Nephron progenitor cell (in vitro differentiated cells): ENCODE measurements at regions not wholly inside any gene's neighbourhood (a gene's known extent, or its start where the extent isn't known, plus 50 kb on each side); places are given as distances from the start of the nearest gene placed in this dataset.

Source experiments
- DNase-seq: peaks from one replicate; pipeline ENCODE4 v3.0.0; 2021
- H3K27ac Mint-ChIP-seq: 2 replicates; pipeline ENCODE4 v1.8.0; 2021; ENCODE audit warnings: mild to moderate bottlenecking, moderate library complexity, mixed read lengths
- H3K27me3 Mint-ChIP-seq: 2 replicates; pipeline ENCODE4 v1.8.0; 2021; ENCODE audit warnings: mild to moderate bottlenecking, low read depth, mixed read lengths; ENCODE audit not compliant: poor library complexity
- H3K36me3 Mint-ChIP-seq: 2 replicates; pipeline ENCODE4 v1.8.0; 2021; ENCODE audit warnings: low read depth, mixed read lengths
- H3K4me1 Mint-ChIP-seq: 2 replicates; pipeline ENCODE4 v1.8.0; 2021; ENCODE audit warnings: mixed read lengths
- H3K4me3 Mint-ChIP-seq: 2 replicates; pipeline ENCODE4 v1.8.0; 2021; ENCODE audit warnings: mild to moderate bottlenecking, moderate library complexity, mixed read lengths
- H3K9me3 Mint-ChIP-seq: 2 replicates; pipeline ENCODE4 v1.8.0; 2021; ENCODE audit warnings: mild to moderate bottlenecking, moderate library complexity, mixed read lengths
- TF ChIP-seq, protein P1 (sequence below): fragments of 200-600 bp; sonication (generic); IDR thresholded peaks from 2 replicates; pipeline ENCODE4 v1.5.0; 2021; ENCODE audit warnings: antibody characterized with exemption

DNA sequence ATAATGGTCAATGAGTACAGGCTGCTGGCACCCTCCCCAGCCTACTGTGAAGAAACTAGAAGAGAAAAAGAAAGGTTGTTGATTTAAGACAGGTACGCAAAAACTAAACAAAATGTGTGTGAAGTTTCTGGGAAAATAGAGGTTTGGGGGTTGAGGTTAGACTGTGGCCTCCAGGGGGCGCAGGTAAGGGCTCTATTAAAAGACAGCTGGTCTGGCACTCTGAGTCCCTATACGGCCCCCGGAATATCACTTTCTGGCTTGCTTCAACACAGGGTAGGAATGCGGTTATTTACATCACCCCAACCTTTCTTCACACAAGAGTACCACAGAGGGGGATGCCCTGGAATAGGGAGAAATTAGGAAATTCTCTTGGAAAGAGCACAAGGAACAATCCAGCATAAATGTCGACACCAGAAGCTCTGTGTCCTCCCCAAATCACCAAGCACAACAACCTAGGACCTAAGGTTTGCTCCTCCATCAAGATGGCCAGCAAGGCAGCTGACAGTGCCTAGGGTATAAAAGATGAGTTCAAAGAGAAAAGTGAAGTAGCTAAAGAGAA, 480.8 kb upstream of the KLHL29 start:
- Mint-ChIP-seq H3K4me3 (no peak overlapping the region), H3K9me3 (no peaks in the 10 kb centered on the region)
- DNase-seq: peak; percentile 72

DNA sequence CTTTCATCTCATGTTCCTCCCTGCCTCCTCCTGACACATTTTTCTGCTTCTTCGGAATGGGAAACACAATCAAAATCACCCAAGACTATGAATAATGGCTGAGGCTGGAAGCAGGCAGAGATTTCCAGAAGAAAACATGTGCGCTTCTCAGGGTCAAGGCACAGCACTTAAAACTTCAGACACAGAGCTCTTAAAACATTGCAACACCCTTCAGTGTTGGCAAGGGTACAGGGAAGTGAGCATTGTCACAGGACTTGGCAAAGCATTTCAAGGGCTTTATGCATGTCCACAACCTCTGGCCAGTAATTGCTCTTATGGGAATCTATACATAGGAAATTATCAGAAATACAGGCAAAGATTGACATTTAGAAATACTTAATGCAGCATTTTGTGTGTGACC, 477.6 kb upstream of the KLHL29 start:
- Mint-ChIP-seq H3K27me3 (peaks cover 4% of the 10 kb centered on the region), H3K27ac (no peak overlapping the region), H3K4me1 (no peaks in the 10 kb centered on the region), H3K4me3 (no peak overlapping the region), H3K9me3 (no peaks in the 10 kb centered on the region), H3K36me3 (no peaks in the 10 kb centered on the region)
- no peak for DNase-seq
- TF ChIP-seq, protein P1, sequence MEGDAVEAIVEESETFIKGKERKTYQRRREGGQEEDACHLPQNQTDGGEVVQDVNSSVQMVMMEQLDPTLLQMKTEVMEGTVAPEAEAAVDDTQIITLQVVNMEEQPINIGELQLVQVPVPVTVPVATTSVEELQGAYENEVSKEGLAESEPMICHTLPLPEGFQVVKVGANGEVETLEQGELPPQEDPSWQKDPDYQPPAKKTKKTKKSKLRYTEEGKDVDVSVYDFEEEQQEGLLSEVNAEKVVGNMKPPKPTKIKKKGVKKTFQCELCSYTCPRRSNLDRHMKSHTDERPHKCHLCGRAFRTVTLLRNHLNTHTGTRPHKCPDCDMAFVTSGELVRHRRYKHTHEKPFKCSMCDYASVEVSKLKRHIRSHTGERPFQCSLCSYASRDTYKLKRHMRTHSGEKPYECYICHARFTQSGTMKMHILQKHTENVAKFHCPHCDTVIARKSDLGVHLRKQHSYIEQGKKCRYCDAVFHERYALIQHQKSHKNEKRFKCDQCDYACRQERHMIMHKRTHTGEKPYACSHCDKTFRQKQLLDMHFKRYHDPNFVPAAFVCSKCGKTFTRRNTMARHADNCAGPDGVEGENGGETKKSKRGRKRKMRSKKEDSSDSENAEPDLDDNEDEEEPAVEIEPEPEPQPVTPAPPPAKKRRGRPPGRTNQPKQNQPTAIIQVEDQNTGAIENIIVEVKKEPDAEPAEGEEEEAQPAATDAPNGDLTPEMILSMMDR: no peak

More for the DNA sequence above, 480.8 kb upstream of the KLHL29 start:
- TF ChIP-seq, protein P1: peak; percentile 71
- Mint-ChIP-seq H3K27ac (no peak overlapping the region), H3K27me3 (peaks cover 4% of the 10 kb centered on the region), H3K4me1 (no peaks in the 10 kb centered on the region), H3K36me3 (no peaks in the 10 kb centered on the region)

DNA sequence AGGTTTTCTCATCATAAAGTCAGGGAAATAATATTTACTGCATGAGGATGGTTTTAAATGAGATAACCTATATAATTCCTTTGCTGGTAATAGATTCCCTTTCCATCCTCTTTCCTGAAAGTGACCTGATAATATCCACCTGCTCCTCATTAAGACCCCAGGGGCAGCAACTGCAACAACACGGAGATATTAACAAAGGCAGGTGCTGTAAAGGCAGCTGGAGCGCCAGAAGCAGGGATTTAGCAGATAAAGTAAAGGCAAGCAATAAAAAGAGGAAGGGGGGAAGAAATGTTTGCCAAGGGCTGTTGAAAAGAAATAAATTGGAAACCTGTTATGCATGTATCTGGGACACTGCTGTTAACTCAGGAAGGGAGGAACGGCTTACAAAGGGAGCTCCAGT, 472.6 kb upstream of the KLHL29 start:
- H3K36me3 Mint-ChIP-seq: no peaks in the 10 kb centered on the region
- no peak for DNase-seq
- no peaks in the 10 kb centered on the region for H3K4me1 Mint-ChIP-seq
- no peak overlapping the region for H3K27ac Mint-ChIP-seq
- TF ChIP-seq, protein P1: no peak
- H3K9me3 Mint-ChIP-seq: no peaks in the 10 kb centered on the region
- H3K4me3 Mint-ChIP-seq: no peak overlapping the region
- H3K27me3 Mint-ChIP-seq: no peaks in the 10 kb centered on the region

DNA sequence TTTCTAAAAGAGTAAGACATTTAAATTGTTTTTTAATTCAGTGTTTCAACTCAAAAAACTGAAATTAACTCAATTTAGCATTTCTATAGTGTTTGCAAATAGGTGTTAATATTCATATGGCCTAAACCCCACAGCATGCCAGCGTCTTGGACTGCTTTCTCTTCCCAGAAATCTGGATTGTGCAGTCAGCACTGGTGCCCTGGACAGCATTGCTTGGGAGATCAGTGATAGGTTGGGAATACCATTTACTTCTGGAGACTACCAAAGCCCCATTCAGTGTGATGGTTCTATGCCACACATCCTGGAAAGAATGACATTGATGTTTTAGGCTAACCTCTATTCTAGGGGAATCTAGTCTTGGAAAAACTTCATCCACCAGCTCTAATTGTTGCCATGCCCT, 455.0 kb upstream of the KLHL29 start:
- no peaks in the 10 kb centered on the region for H3K4me1 Mint-ChIP-seq
- peaks cover 8% of the 10 kb centered on the region for H3K27me3 Mint-ChIP-seq
- H3K9me3 Mint-ChIP-seq: no peaks in the 10 kb centered on the region
- H3K27ac Mint-ChIP-seq: no peak overlapping the region
- no peak overlapping the region for H3K4me3 Mint-ChIP-seq
- TF ChIP-seq, protein P1: no peak
- no peaks in the 10 kb centered on the region for H3K36me3 Mint-ChIP-seq
- DNase-seq: no peak

DNA sequence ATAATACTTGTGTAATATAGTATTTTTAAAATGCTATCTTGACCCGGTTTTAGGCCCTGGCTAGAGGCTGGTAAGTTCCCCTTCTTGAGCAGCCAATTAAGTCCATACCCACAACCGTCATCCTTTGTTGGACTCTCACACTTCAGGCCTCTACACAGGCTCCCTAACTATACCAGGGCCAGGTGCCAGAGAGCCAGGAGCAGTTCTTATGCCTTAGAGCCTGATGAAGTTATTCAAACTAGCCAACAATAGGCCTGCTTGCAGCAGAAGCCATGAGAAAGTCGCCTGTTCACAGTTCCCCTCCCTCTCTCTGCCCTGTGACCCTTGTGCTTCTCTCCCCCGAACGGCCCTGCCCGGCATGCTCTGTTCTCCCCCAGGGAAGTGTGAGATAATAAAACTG, 454.2 kb upstream of the KLHL29 start:
- Mint-ChIP-seq H3K36me3 (no peaks in the 10 kb centered on the region), H3K27me3 (peaks cover 8% of the 10 kb centered on the region), H3K4me1 (no peaks in the 10 kb centered on the region), H3K9me3 (no peaks in the 10 kb centered on the region), H3K27ac (no peak overlapping the region), H3K4me3 (no peak overlapping the region)
- no peak for DNase-seq
- TF ChIP-seq, protein P1: no peak

DNA sequence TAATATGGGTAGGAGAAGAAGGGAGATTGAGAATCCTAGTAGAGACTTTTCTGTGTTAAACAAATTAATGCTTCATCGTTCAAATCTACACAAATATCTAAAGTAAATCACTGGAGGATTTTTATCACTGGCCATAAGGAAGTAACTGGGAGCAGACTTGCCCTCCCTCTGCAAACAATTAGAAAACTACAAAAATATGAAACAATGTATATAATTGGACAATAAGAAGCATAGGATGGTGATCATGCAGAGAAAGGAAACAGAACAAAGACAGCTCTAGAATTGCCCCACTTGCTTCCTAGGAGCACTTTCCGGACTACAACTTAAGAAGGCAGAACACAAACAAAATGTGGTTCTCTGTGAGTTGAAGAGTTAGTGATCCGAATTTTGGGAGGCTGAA, 452.7 kb upstream of the KLHL29 start:
- DNase-seq: no peak
- H3K4me3 Mint-ChIP-seq: no peak overlapping the region
- no peaks in the 10 kb centered on the region for H3K9me3 Mint-ChIP-seq
- no peaks in the 10 kb centered on the region for H3K36me3 Mint-ChIP-seq
- peaks cover 4% of the 10 kb centered on the region for H3K27me3 Mint-ChIP-seq
- H3K27ac Mint-ChIP-seq: no peak overlapping the region
- no peaks in the 10 kb centered on the region for H3K4me1 Mint-ChIP-seq
- TF ChIP-seq, protein P1: no peak
